Mesendoderm (in vitro differentiated cells): ENCODE measurements at regions not wholly inside any gene's neighbourhood (a gene's known extent, or its start where the extent isn't known, plus 50 kb on each side); places are given as distances from the start of the nearest gene placed in this dataset.
A peak's percentile ranks its signal among the peaks of the same experiment; 100 is the strongest.

Experiments
- DNase-seq: peaks from one replicate; pipeline ENCODE4 v3.0.0; 2013
- H2AK5ac ChIP-seq: 2 replicates; pipeline ENCODE4 v1.6.1; 2013; ENCODE audit warnings: low read length, inconsistent platforms
- H2BK120ac ChIP-seq: 2 replicates; pipeline ENCODE4 v1.6.1; 2013; ENCODE audit warnings: low read depth, mild to moderate bottlenecking, low read length, moderate library complexity, mixed read lengths
- H2BK15ac ChIP-seq: replicated peaks from 2 replicates; pipeline ENCODE4 v1.6.1; 2013; ENCODE audit warnings: low read depth, mild to moderate bottlenecking, moderate library complexity
- H2BK5ac ChIP-seq: 2 replicates; pipeline ENCODE4 v1.6.1; 2013; ENCODE audit warnings: low read length, inconsistent platforms
- H3K18ac ChIP-seq: 2 replicates; pipeline ENCODE4 v1.6.1; 2013; ENCODE audit warnings: mild to moderate bottlenecking, low read length, mixed read lengths
- H3K23ac ChIP-seq: one replicate; pipeline ENCODE4 v1.6.1; 2013; ENCODE audit warnings: low read length
- H3K27ac ChIP-seq: 2 replicates; pipeline ENCODE4 v1.5.1; 2013; ENCODE audit warnings: low read depth, mild to moderate bottlenecking, inconsistent platforms, low read length, moderate library complexity
- H3K27me3 ChIP-seq: 2 replicates; pipeline ENCODE4 v1.6.1; 2013; ENCODE audit warnings: low read length, control low read depth, mild to moderate bottlenecking, inconsistent platforms; ENCODE audit not compliant: insufficient read depth, poor library complexity
- H3K36me3 ChIP-seq: 2 replicates; pipeline ENCODE4 v1.6.1; 2013; ENCODE audit warnings: low read length, inconsistent platforms; ENCODE audit not compliant: control insufficient read depth, insufficient read depth
- H3K4ac ChIP-seq: one replicate; pipeline ENCODE4 v1.6.1; 2013; ENCODE audit warnings: low read depth, mild to moderate bottlenecking, low read length, moderate library complexity
- H3K4me1 ChIP-seq: 2 replicates; pipeline ENCODE4 v1.6.1; 2013; ENCODE audit warnings: low read depth, low read length, inconsistent platforms; ENCODE audit not compliant: control insufficient read depth
- H3K4me2 ChIP-seq: 2 replicates; pipeline ENCODE4 v1.6.1; 2013; ENCODE audit warnings: low read length
- H3K4me3 ChIP-seq: 2 replicates; pipeline ENCODE4 v1.5.1; 2013; ENCODE audit warnings: mild to moderate bottlenecking, low read length
- H3K56ac ChIP-seq: one replicate; pipeline ENCODE4 v1.6.1; 2013; ENCODE audit warnings: low read length
- H3K79me1 ChIP-seq: 2 replicates; pipeline ENCODE4 v1.6.1; 2013; ENCODE audit warnings: low read length, inconsistent platforms
- H3K79me2 ChIP-seq: 2 replicates; pipeline ENCODE4 v1.6.1; 2013; ENCODE audit warnings: mild to moderate bottlenecking, low read length; ENCODE audit not compliant: control insufficient read depth, insufficient read depth
- H3K9ac ChIP-seq: 2 replicates; pipeline ENCODE4 v1.6.1; 2013; ENCODE audit warnings: low read length, inconsistent platforms
- H4K5ac ChIP-seq: one replicate; pipeline ENCODE4 v1.6.1; 2013; ENCODE audit warnings: low read length
- H4K8ac ChIP-seq: one replicate; pipeline ENCODE4 v1.6.1; 2013; ENCODE audit warnings: low read depth, mild to moderate bottlenecking, control low read depth, low read length, moderate library complexity
- WGBS: extraction: QIAGEN DNeasy Blood & Tissue Kit; methylation state at CpG from one replicate; pipeline ENCODE4 v1.1.7; 2013; ENCODE audit warnings: low lambda C conversion rate, missing lambda C conversion rate; ENCODE audit not compliant: insufficient coverage; ENCODE audit errors: extremely low coverage; 5-methylcytosine and 5-hydroxymethylcytosine counted together

- no peaks in the 10 kb centered on the region for H3K36me3 ChIP-seq
- no peak overlapping the region for H3K23ac ChIP-seq
- H4K8ac ChIP-seq = no peak overlapping the region
- H2BK120ac ChIP-seq = no peak overlapping the region
- no peak for DNase-seq
- H3K4me2 ChIP-seq = no peak overlapping the region
- no peak overlapping the region for H3K4me3 ChIP-seq
- no peaks in the 10 kb centered on the region for H3K27me3 ChIP-seq
- H3K79me2 ChIP-seq = no peaks in the 10 kb centered on the region
- no peak overlapping the region for H3K18ac ChIP-seq
- no CpG with 5 or more reads among the region's 6 CpGs for WGBS
- H3K56ac ChIP-seq = no peak overlapping the region
- no peaks in the 10 kb centered on the region for H3K79me1 ChIP-seq
- no peak overlapping the region for H3K9ac ChIP-seq
- H3K4ac ChIP-seq = no peak overlapping the region
- no peaks in the 10 kb centered on the region for H3K4me1 ChIP-seq
- no peak overlapping the region for H2BK5ac ChIP-seq
- no peak overlapping the region for H2AK5ac ChIP-seq
- H3K27ac ChIP-seq = no peak overlapping the region
- no peak overlapping the region for H2BK15ac ChIP-seq
- no peak overlapping the region for H4K5ac ChIP-seq
Measured at GRCh38 chr2:8454797-8455196, 227.1 kb upstream of the ID2 start.

DNA sequence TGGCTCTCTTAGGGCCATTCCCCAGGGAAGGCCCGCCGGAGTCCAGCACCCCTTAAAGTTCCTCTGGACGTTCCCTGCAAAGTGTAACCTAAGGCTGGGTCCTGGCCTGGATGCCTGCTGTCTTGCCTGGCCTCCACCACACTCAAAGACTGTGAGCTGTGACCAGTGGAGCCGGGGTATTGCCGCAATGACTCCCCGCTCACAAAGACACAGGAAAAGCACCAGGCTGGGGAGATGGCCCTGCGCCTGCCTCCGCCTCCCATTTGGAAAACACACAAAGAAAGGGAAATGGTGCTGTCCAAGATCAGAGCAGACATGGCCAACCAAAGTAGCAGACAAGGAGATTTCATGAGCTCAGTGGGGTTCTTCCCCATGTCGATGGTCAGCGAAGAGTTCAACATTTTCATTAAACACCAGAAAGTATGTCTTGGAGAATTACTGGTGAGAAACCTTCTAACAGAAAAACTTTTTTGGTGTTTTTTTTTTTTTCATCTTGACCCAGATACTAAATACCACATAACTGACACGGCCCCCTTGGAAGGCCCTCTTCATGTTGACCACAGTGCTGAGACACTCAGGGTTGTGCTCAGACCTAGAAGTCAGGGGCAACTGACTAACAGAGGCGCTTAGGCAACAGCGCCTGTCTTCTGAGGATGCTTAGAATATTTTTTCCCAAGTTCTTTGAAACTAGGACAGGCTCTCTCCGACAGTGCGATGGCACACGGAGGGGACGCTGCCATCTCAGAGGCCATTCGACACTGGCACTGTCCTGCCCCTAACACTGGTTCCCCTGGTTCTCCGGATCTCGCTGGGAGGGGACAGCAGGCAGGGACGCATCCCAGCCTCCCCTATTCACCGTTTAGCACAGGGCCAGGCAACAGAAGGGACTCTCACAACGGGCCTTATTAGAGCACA lies 226.4 kb upstream of the ID2 start:
- no peak overlapping the region for H4K5ac ChIP-seq
- H2BK5ac ChIP-seq = no peak overlapping the region
- H2BK15ac ChIP-seq = no peak overlapping the region
- no peak overlapping the region for H3K4me3 ChIP-seq
- H3K4ac ChIP-seq = no peak overlapping the region
- H3K79me2 ChIP-seq = no peaks in the 10 kb centered on the region
- H3K23ac ChIP-seq = no peak overlapping the region
- H3K4me2 ChIP-seq = no peak overlapping the region
- no peak overlapping the region for H3K18ac ChIP-seq
- H3K27ac ChIP-seq = no peak overlapping the region
- no peak overlapping the region for H2BK120ac ChIP-seq
- no peaks in the 10 kb centered on the region for H3K4me1 ChIP-seq
- H3K9ac ChIP-seq = no peak overlapping the region
- DNase-seq = no peak
- no peak overlapping the region for H4K8ac ChIP-seq
- no peaks in the 10 kb centered on the region for H3K36me3 ChIP-seq
- H3K79me1 ChIP-seq = no peaks in the 10 kb centered on the region
- no peaks in the 10 kb centered on the region for H3K27me3 ChIP-seq
- no peak overlapping the region for H2AK5ac ChIP-seq
- H3K56ac ChIP-seq = peak overlapping the region; percentile 15
- WGBS = no CpG with 5 or more reads among the region's 23 CpGs

GRCh38 chr2:8456151-8457091 lies 225.4 kb upstream of the ID2 start:
- no peak overlapping the region for H2BK15ac ChIP-seq
- no peak overlapping the region for H2BK120ac ChIP-seq
- no peak overlapping the region for H3K56ac ChIP-seq
- H3K23ac ChIP-seq = no peak overlapping the region
- H3K36me3 ChIP-seq = no peaks in the 10 kb centered on the region
- H2BK5ac ChIP-seq = no peak overlapping the region
- no peaks in the 10 kb centered on the region for H3K79me1 ChIP-seq
- no peak overlapping the region for H3K4me2 ChIP-seq
- WGBS = no CpG with 5 or more reads among the region's 41 CpGs
- H3K18ac ChIP-seq = no peak overlapping the region
- no peaks in the 10 kb centered on the region for H3K27me3 ChIP-seq
- H4K8ac ChIP-seq = no peak overlapping the region
- no peak for DNase-seq
- H3K9ac ChIP-seq = no peak overlapping the region
- no peaks in the 10 kb centered on the region for H3K4me1 ChIP-seq
- no peak overlapping the region for H3K4ac ChIP-seq
- no peak overlapping the region for H3K27ac ChIP-seq
- no peak overlapping the region for H4K5ac ChIP-seq
- H2AK5ac ChIP-seq = no peak overlapping the region
- H3K4me3 ChIP-seq = no peak overlapping the region
- H3K79me2 ChIP-seq = no peaks in the 10 kb centered on the region

DNA sequence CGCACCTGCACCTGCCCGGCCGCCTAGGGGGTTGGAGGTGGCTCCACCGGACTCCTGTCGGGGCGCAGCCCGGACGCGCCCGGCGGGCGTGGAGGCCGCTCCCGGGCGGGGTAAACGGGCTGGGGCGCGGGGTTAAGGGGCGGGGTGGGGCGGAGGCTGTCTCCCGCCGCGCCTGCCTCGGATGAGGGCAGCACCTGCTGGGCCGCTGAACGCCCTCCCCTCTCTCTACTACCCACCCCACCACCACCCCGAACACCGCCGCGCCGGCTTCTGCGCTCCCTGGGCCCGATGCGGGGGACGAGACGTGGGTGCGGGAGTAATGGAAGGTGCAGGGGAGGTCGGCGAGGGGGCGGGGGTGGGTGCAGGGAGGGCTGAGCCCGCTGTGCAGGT lies 224.8 kb upstream of the ID2 start:
- Histone ChIP-seq H3K4me3 (no peak overlapping the region), H3K9ac (no peak overlapping the region), H3K4ac (no peak overlapping the region), H3K4me1 (no peaks in the 10 kb centered on the region), H3K36me3 (no peaks in the 10 kb centered on the region), H3K27me3 (no peaks in the 10 kb centered on the region), H3K23ac (no peak overlapping the region), H3K56ac (no peak overlapping the region), H3K18ac (no peak overlapping the region), H3K4me2 (no peak overlapping the region), H2BK5ac (no peak overlapping the region), H3K27ac (no peak overlapping the region), H3K79me2 (no peaks in the 10 kb centered on the region), H2BK120ac (no peak overlapping the region), H4K8ac (no peak overlapping the region), H2AK5ac (no peak overlapping the region), H4K5ac (no peak overlapping the region), H3K79me1 (no peaks in the 10 kb centered on the region), H2BK15ac (no peak overlapping the region)
- no CpG with 5 or more reads among the region's 41 CpGs for WGBS
- DNase-seq = no peak

- no peak overlapping the region for H3K23ac ChIP-seq
- no peaks in the 10 kb centered on the region for H3K79me2 ChIP-seq
- H4K5ac ChIP-seq = no peak overlapping the region
- H3K56ac ChIP-seq = no peak overlapping the region
- peak; percentile 14 for DNase-seq
- H3K4me1 ChIP-seq = no peaks in the 10 kb centered on the region
- no CpG with 5 or more reads among the region's 19 CpGs for WGBS
- no peak overlapping the region for H3K4me3 ChIP-seq
- H2AK5ac ChIP-seq = no peak overlapping the region
- no peak overlapping the region for H2BK15ac ChIP-seq
- H2BK120ac ChIP-seq = no peak overlapping the region
- no peak overlapping the region for H3K9ac ChIP-seq
- no peaks in the 10 kb centered on the region for H3K79me1 ChIP-seq
- H3K4ac ChIP-seq = no peak overlapping the region
- no peak overlapping the region for H3K27ac ChIP-seq
- H3K36me3 ChIP-seq = no peaks in the 10 kb centered on the region
- H3K18ac ChIP-seq = no peak overlapping the region
- no peaks in the 10 kb centered on the region for H3K27me3 ChIP-seq
- H4K8ac ChIP-seq = no peak overlapping the region
- no peak overlapping the region for H2BK5ac ChIP-seq
- H3K4me2 ChIP-seq = no peak overlapping the region
Measured at GRCh38 chr2:8457699-8458502, 224.0 kb upstream of the ID2 start.
